G401 (cell line): ENCODE measurements at regions not wholly inside any gene's neighbourhood (a gene's known extent, or its start where the extent isn't known, plus 50 kb on each side); places are given as distances from the start of the nearest gene placed in this dataset.

Source experiments
- DNase-seq: peaks from one replicate; pipeline ENCODE4 v3.0.0-alpha.2; 2015; ENCODE audit warnings: low spot score
- in situ Hi-C: cut with HindIII; loops from 2 replicates; pipeline ENCODE4 v1.10.0; 2016; ENCODE audit warnings: low sequenced_read_pairs, mixed read lengths

- in situ Hi-C loops = no loop called here
- no peak for DNase-seq
Observed at GRCh38 chr16:49049644-49050043, 232.0 kb downstream of the CBLN1 start.

DNA sequence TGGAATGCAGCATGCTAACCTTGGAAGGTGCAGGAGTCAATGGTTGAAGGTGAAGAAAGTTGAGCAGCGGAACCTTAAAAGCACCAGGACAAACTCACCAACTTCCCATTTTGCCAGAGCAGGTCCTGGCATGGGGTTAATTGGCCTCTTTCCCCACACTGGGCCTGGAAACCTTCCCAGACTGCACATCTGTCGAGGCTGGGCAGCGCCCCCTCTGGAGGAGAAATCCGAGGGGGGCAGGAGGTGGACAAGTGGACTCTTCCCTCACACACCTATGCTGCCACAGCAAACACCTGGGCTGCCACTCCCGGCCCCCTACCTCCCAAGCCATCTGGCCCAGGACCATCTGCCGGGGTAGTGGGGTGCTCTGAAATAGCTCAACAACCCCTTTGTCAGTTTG is 232.4 kb downstream of the CBLN1 start:
- in situ Hi-C loops = no loop called here
- DNase-seq = peak; percentile 21

DNA sequence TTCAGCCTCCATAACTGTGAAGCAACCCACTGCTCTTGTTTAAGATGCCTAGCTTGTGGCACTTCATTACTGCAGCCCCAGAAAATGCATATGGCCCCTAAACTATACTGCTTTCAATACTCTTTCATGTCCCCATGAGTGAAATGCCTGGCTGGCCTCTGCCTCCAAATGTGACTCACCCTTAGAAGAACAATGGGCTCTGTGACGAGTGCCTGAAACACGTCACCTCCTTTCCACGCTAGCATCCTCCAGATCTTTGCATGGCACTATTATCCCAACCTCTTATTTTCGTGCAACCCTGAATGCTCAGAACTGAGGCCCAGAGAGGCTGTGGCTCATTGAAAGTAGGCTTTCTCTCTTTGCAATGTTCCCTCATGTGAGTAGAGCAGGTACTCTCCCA is 233.1 kb downstream of the CBLN1 start:
- in situ Hi-C loops = no loop called here
- DNase-seq = no peak

DNA sequence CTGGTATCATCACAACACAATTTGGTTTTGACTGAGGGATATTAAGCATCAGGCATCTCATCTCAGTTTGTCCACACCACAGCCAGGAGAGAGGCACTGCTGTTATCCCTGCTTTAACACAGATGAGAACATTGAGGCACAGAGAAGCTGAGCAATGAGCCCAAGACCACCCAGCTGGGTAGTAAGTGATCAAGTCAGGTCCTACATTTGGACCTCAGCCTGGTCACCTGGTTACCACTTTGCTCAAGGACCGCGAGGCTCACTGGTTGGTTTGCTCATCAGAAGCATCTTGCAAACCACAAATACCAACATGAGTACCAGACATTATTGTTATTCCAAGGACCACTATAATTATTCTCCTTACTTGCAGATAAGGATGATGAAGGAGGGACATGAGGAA is 245.5 kb downstream of the CBLN1 start:
- in situ Hi-C loops = no loop called here
- DNase-seq = no peak

GRCh38 chr16:49027420-49027819 is 254.2 kb downstream of the CBLN1 start:
- no peak for DNase-seq
- in situ Hi-C loops = no loop called here

DNA sequence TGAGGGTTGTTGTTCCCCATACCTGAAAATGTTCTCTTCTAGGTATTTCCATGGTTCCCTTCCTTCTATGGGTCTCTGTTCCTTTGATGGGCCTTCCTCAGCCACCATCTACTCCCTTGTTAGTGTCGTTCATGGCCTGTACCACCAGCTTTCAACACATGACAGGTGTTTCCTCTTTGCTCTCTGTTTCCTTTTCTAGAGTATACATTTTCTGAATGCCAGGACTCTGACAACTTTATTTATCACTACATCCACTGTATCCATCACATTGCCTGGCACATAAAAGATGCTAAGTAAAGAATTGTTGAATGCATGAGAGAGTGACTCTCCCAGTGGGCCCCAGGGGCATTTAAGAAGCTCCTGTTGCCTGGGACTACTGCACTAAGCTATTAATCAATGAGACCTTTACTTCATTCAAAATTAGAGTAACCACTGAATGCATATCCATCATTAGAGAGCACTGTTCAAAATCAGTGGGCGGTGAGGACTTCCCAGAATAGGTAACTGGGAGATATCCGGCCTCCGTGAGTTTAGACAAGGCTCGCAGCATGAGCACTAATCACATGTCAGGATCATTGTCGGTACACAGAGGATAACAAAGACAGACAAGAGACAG is 255.0 kb downstream of the CBLN1 start:
- in situ Hi-C loops = no loop called here

GRCh38 chr16:49024896-49025295 is 256.7 kb downstream of the CBLN1 start:
- no peak for DNase-seq
- in situ Hi-C loops = no loop called here

More for the DNA sequence above, 255.0 kb downstream of the CBLN1 start:
- peak; percentile 16 for DNase-seq

DNA sequence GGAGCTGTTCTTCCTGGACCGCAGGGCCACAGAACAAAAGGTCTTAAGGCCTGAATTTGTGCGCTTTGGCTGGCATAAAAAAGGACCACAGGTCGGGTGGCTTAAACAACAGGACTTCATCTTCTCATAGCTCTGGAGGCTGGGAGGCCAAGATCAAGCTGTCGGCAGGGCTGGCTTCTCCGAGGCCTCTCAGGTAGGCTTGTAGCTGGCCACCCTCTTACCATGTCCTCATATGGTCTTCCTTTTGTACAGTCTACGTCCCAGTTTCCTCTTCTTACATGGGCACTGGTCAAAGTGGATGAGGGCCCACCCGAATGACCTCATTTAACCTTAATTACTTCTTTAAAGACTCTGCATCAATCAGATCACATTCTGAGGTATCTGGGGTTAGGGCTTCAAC is 257.6 kb downstream of the CBLN1 start:
- in situ Hi-C loops = no loop called here
- DNase-seq = peak; percentile 49

GRCh38 chr16:49023050-49023449 is 258.6 kb downstream of the CBLN1 start:
- peak; percentile 21 for DNase-seq
- in situ Hi-C loops = no loop called here

- peak; percentile 67 for DNase-seq
- in situ Hi-C loops = no loop called here
Observed at GRCh38 chr16:49022351-49022963, 259.2 kb downstream of the CBLN1 start.

- peak; percentile 97 for DNase-seq
- in situ Hi-C loops = no loop called here
Observed at GRCh38 chr16:49021136-49021535, 260.5 kb downstream of the CBLN1 start.

- DNase-seq = no peak
Observed at GRCh38 chr16:49020436-49020835, 261.2 kb downstream of the CBLN1 start.

DNA sequence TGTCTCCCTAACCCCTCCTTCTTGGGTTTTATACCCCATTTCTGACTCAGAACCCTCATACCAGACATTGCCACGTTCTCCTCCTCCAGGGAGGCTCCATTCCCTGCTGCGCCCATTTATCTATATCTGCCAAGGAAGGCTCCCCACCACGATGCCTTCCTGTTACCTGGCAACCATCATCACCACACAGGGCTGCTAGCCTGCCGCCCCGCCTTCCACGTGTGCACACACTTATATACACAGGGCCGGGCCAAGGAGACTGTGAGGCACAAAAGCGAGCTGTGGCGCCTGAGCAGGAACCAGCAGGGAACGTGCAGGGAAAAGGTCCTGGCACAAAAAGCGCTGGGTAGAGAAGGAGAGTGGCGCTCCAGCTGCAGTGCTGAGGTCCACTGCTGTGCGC is 261.8 kb downstream of the CBLN1 start:
- DNase-seq = peak; percentile 93
- in situ Hi-C loops = no loop called here

More at GRCh38 chr16:49020436-49020835, 261.2 kb downstream of the CBLN1 start:
- in situ Hi-C loops = no loop called here

DNA sequence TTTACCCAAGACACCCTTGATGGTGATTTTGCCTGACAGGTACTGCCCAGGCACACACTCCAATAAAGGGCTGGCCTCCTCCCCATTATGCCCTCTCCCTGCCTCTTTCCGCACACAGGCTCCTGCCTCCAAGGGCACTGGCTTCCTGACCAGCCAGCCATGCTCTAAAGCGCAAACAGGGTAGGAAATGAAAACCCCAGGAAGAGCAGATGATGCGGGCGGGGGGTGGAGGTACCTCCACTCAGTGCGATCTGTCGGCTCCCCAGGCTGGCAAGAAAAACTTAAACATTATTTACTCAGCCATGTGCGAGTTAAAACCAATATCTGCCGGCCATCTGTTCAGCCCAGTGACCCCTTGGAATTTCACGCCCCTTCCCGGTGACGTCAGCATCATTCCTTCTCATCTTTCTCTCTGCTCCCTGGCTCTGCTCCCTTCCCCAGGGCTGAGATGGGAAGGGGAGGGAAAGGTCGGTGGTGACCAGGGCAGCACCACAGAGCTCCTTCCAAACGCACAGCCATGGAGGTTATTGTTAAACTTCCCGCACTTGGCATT is 262.5 kb downstream of the CBLN1 start:
- DNase-seq = peak; percentile 99
- in situ Hi-C loops = no loop called here

DNA sequence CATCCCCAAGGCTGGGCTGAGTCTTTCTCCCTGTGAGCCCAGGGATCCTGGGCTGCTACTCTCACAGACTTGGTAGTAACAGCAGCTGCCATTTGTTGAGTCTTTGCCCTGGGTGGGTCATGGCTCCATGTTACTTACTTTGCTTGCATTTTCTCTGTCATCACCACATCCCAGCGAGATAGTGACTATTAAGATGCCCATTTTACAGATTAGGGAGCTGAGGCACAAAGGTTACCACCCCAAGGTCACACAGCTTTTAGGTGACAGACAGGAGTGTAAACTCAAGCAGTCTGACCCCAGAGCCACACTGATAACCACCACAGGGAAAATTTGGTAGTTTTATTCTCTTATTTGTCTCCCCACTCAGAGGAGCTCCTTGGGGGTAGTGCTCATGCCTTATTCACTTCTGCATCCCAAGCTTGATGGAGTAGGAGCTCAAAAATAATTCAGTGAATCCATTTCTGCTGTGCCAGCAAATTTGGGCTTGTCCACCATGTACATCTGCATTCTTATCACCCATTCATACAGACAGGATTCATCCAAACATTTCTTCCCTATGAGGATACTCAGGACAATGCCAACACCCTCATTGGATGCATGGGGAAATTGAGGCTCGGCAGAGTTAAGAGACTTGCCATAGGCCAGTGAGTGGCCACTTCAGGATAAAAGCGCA is 263.2 kb downstream of the CBLN1 start:
- in situ Hi-C loops = no loop called here
- no peak for DNase-seq

DNA sequence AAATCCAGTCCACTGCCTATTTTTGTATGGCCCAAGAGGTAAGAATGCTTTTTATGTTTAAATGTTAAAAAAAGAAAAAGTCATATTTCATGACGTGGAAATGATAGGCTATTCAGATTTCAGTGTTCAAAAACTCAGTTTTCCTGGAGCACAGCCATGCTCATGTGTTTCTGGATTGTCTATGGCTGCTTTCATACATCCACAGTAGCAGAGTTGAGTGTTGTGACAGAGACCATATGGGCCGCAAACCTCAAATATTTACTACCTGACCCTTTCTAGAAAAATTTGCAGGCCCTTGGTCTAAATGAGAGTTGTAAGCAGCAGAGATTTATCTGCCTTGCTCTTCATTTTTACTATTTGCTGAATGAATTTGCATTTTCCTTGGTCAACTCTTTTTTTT is 264.1 kb downstream of the CBLN1 start:
- in situ Hi-C loops = no loop called here
- DNase-seq = peak; percentile 30

DNA sequence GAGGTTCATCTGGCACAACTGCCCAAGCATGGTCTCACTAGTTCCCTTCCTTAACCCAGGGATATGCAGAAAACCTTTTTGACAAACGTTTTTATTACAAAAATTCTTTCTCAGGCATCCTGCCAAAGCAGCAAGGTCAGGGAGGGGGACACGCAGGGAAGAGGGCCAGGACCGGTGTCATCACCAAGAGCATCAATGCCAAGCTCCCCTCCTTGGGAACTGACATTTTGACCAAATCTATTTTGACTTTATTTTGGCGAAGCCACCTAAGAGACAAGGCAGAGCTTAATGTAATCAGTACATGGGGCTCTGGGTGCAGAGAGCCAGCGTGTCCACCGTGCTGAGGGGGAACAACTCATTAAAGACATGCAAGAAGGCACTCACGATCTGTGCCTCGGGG is 265.2 kb downstream of the CBLN1 start:
- DNase-seq = peak; percentile 93
- in situ Hi-C loops = no loop called here

DNA sequence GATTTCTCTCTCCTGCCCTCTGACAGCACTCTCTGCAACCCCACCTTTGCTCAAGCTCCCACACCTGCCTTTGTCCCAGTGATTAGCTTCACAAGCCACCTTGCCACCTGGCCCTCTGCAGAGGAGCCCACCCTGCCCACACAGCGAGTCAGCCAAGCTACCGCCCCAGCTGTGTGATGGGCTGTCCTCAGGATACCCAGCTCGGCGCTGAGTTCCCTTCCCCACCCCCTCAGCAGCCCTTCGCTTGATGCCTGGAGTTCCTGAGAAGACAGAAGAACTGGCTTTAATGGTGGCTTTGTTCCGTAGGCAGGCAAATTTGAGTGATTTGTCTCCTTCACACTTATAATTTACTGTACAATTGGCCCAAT is 266.4 kb downstream of the CBLN1 start:
- peak; percentile 31 for DNase-seq
- in situ Hi-C loops = no loop called here

DNA sequence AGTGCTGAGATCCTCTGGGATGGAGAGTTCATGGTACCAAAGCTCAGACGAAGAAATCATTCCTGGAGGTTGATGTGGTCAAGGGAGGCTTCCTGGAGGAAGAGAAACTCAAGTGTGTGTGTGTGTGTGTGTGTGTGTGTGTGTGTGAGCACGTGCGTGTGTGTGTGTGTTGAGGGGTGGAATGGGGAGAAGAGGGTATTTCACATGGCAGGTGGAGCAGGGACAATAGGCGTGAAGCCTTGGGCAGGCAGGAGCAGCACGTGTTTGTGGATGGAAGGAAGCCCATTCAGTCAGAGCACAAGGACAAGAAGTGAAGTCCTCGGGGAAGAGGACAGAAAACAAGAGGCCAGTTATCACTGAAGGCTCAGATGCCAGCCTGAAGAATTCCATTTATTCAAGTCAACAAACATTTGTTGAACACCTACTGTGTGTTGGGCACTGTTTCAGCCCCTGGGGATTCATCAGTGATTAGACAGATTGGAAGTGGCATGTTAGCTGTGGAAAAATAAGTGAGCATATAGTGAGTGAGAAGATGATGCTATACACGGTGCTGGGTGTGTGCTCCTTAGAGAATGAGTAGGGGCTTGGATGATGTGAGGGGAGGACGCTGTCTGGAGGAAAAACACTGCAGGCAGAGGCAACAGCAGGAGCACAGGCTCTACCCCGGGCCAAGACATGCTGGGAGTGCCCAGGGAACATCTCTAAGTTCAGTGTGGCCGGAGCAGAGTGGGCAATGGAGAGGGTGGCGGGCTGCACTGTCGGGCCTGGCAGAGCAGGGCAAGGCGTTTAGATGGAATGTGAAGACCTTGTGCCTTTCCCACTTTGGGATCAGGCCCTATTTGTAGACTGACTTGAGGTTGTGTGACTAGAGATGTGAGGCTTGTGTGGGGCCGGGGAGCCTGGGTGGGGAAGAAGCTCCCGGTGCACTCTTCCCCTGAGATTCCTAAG is 267.1 kb downstream of the CBLN1 start:
- in situ Hi-C loops = no loop called here
- DNase-seq = peak; percentile 73

GRCh38 chr16:49013727-49014080 is 267.9 kb downstream of the CBLN1 start:
- DNase-seq = no peak
- in situ Hi-C loops = no loop called here
